ENCODE measurements at regions not wholly inside any gene's neighbourhood (a gene's known extent, or its start where the extent isn't known, plus 50 kb on each side); places are given as distances from the start of the nearest gene placed in this dataset.

- TF ChIP-seq, protein P1, sequence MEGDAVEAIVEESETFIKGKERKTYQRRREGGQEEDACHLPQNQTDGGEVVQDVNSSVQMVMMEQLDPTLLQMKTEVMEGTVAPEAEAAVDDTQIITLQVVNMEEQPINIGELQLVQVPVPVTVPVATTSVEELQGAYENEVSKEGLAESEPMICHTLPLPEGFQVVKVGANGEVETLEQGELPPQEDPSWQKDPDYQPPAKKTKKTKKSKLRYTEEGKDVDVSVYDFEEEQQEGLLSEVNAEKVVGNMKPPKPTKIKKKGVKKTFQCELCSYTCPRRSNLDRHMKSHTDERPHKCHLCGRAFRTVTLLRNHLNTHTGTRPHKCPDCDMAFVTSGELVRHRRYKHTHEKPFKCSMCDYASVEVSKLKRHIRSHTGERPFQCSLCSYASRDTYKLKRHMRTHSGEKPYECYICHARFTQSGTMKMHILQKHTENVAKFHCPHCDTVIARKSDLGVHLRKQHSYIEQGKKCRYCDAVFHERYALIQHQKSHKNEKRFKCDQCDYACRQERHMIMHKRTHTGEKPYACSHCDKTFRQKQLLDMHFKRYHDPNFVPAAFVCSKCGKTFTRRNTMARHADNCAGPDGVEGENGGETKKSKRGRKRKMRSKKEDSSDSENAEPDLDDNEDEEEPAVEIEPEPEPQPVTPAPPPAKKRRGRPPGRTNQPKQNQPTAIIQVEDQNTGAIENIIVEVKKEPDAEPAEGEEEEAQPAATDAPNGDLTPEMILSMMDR (IDR thresholded peaks at IDR 0.05): no peak
- TF ChIP-seq REST (IDR thresholded peaks at IDR 0.05; ENCODE audit: insufficient read depth in 1 of 2, low read depth in 2 of 2, low read length in 1 of 2) (no peak), TCF7L2 (IDR thresholded peaks at IDR 0.05; ENCODE audit: low read depth, low read length) (no peak), POLR2AphosphoS5 (IDR thresholded peaks at IDR 0.05; ENCODE audit: low read depth, low read length) (no peak)
Measured at GRCh38 chr1:104467590-104467989, 717.9 kb downstream of the AMY1C start.

Data from Panc1 (cell line).